ENCODE measurements at regions not wholly inside any gene's neighbourhood (a gene's known extent, or its start where the extent isn't known, plus 50 kb on each side); places are given as distances from the start of the nearest gene placed in this dataset.

DNA sequence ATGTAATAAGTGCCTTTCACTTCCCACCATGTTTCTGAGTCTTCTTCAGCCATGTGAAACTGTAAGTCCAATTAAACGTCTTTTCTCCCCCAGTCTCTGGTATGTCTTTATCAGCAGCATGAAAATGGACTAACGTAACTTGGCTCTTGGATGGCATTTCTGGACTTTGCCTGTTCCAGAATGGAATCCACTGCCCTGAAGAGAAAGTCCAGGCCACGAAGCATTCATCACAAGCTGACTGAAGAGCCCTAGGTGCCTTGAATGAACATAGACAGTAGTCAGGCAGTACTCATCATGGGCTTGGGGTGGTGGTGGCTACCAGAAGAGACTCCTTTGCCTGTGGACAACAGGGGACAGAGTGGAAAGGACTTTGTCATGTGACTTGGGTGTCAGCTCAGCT is 1505.0 kb downstream of the SI start:
- no peak for DNase-seq (ENCODE audit: low read depth)
- TF ChIP-seq, protein P1, sequence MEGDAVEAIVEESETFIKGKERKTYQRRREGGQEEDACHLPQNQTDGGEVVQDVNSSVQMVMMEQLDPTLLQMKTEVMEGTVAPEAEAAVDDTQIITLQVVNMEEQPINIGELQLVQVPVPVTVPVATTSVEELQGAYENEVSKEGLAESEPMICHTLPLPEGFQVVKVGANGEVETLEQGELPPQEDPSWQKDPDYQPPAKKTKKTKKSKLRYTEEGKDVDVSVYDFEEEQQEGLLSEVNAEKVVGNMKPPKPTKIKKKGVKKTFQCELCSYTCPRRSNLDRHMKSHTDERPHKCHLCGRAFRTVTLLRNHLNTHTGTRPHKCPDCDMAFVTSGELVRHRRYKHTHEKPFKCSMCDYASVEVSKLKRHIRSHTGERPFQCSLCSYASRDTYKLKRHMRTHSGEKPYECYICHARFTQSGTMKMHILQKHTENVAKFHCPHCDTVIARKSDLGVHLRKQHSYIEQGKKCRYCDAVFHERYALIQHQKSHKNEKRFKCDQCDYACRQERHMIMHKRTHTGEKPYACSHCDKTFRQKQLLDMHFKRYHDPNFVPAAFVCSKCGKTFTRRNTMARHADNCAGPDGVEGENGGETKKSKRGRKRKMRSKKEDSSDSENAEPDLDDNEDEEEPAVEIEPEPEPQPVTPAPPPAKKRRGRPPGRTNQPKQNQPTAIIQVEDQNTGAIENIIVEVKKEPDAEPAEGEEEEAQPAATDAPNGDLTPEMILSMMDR (conservative IDR thresholded peaks at IDR 0.05; ENCODE audit: control insufficient read depth, insufficient read depth, low read depth, low read length), result no peak
- no peak overlapping the region for H3K4me3 ChIP-seq (ENCODE audit: control insufficient read depth, low read depth, low read length)

DNA sequence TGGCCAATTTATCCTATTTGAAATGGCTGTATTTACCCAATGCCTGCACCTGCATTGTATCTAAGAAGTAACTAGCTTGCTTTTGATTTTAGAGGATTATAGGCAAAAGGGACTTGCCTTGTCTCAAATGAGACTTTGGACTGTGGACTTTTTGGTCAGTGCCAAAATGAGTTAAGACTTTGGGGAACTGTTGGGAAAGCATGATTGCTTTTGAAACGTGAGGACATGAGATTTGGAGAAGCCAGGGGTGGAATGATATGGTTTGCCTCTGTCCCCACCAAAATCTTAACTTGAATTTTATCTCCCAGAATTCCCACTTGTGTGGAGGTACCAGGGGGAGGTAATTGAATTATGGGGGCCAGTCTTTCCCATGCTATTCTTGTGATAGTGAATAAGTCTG is 1505.4 kb downstream of the SI start:
- TF ChIP-seq, protein P1 (conservative IDR thresholded peaks at IDR 0.05; ENCODE audit: control insufficient read depth, insufficient read depth, low read depth, low read length), result no peak
- DNase-seq (ENCODE audit: low read depth), result no peak

DNA sequence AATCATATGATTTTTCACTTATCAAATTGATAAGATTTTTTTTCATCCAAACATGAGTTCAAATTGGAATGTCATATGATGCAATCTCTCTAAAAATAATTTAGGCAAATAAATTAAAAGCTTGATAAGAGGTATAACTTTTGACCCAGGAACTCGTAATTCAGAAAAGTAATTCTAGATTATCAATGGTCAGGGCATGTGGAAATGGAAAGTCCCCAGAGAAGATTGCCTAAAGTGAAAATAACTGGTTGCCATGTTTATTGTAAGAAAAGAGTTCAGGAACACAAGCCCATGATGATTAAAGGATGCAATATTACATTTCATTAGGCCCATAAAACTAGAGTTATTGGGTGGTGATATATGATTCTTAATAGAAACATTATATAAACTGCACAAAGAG is 1514.8 kb downstream of the SI start:
- no peak overlapping the region for H3K4me3 ChIP-seq (ENCODE audit: control insufficient read depth, low read depth, low read length)
- TF ChIP-seq, protein P1 (conservative IDR thresholded peaks at IDR 0.05; ENCODE audit: control insufficient read depth, insufficient read depth, low read depth, low read length), result no peak
- DNase-seq (ENCODE audit: low read depth), result no peak

More for the DNA sequence above, 1505.4 kb downstream of the SI start:
- no peak overlapping the region for H3K4me3 ChIP-seq (ENCODE audit: control insufficient read depth, low read depth, low read length)

DNA sequence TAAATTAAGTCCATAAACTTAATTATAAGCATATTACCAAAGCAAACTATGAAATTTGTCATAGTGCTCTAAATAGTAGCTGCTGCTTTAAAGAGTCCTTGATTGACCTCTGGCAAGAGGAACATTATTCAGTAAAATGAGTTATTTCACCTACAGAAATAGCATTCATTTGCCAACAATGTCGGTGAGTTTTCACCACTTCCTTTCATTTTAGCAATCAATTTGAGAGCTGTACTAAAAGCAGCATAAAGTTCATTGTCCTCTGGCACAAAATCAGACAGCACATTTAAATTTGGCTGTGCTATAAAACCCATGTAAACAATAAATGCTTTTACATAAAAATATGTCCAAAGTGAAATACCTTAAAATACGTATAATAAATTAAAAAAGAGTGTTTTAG is 1515.7 kb downstream of the SI start:
- TF ChIP-seq, protein P1 (conservative IDR thresholded peaks at IDR 0.05; ENCODE audit: control insufficient read depth, insufficient read depth, low read depth, low read length), result no peak
- DNase-seq (ENCODE audit: low read depth), result peak; percentile 0
- no peak overlapping the region for H3K4me3 ChIP-seq (ENCODE audit: control insufficient read depth, low read depth, low read length)

DNA sequence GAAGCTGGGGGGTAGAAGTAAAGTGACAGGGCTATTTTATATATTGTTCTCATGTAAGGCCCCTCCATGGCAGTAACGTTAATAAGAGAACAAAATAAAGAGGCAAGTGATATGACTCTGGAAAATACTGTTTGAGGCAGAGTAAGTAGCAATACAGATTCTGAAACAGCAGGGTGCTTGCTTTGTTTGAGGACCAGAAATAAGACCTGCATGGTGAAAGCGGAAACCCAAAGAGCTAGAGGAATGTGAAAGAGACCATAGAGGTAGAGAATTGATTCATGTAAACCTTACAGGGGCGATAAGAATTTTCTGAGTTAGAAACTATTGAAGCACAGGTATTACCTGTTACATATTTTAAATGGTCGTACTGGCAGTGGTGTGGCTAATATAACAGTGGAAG is 1517.1 kb downstream of the SI start:
- TF ChIP-seq, protein P1 (conservative IDR thresholded peaks at IDR 0.05; ENCODE audit: control insufficient read depth, insufficient read depth, low read depth, low read length), result no peak
- no peak for DNase-seq (ENCODE audit: low read depth)
- H3K4me3 ChIP-seq (ENCODE audit: control insufficient read depth, low read depth, low read length), result no peak overlapping the region

DNA sequence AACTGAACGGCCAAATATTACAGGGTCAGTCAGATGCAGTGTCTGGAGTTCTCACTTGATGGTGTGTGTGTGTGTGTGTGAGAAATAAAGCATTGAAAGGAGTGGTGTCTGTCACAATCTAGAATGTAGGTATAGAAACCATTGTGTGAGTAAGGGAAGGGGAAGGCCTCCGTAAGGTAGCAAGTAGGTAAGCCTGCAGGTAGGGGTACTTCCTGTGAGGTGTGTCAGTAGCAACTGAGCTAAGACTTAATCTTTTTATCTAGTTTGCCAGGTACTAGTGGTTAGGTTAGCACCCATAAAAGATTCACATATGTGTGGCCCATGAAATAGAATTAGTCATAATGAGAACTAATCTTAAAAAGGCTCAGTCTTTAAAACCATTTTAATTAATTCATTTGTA is 1517.8 kb downstream of the SI start:
- no peak for DNase-seq (ENCODE audit: low read depth)
- TF ChIP-seq, protein P1 (conservative IDR thresholded peaks at IDR 0.05; ENCODE audit: control insufficient read depth, insufficient read depth, low read depth, low read length), result no peak
- H3K4me3 ChIP-seq (ENCODE audit: control insufficient read depth, low read depth, low read length), result no peak overlapping the region
